ENCODE measurements at regions not wholly inside any gene's neighbourhood (a gene's known extent, or its start where the extent isn't known, plus 50 kb on each side); places are given as distances from the start of the nearest gene placed in this dataset.

GRCh38 chr1:215479567-215479966, 87.5 kb upstream of the KCTD3 start:
- no peak for DNase-seq (ENCODE audit: low spot score)
- TF ChIP-seq, protein P1, sequence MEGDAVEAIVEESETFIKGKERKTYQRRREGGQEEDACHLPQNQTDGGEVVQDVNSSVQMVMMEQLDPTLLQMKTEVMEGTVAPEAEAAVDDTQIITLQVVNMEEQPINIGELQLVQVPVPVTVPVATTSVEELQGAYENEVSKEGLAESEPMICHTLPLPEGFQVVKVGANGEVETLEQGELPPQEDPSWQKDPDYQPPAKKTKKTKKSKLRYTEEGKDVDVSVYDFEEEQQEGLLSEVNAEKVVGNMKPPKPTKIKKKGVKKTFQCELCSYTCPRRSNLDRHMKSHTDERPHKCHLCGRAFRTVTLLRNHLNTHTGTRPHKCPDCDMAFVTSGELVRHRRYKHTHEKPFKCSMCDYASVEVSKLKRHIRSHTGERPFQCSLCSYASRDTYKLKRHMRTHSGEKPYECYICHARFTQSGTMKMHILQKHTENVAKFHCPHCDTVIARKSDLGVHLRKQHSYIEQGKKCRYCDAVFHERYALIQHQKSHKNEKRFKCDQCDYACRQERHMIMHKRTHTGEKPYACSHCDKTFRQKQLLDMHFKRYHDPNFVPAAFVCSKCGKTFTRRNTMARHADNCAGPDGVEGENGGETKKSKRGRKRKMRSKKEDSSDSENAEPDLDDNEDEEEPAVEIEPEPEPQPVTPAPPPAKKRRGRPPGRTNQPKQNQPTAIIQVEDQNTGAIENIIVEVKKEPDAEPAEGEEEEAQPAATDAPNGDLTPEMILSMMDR (IDR thresholded peaks at IDR 0.05; ENCODE audit: borderline replicate concordance, control extremely low read depth, extremely low read depth, insufficient read depth, missing control alignments) = no peak
- in situ Hi-C loops (cut with MboI; ENCODE audit: low sequenced_read_pairs, unreplicated experiment) = no loop called here

GRCh38 chr1:215482079-215482478, 85.0 kb upstream of the KCTD3 start:
- TF ChIP-seq, protein P1 (IDR thresholded peaks at IDR 0.05; ENCODE audit: borderline replicate concordance, control extremely low read depth, extremely low read depth, insufficient read depth, missing control alignments) = no peak
- in situ Hi-C loops (cut with MboI; ENCODE audit: low sequenced_read_pairs, unreplicated experiment) = no loop called here

DNA sequence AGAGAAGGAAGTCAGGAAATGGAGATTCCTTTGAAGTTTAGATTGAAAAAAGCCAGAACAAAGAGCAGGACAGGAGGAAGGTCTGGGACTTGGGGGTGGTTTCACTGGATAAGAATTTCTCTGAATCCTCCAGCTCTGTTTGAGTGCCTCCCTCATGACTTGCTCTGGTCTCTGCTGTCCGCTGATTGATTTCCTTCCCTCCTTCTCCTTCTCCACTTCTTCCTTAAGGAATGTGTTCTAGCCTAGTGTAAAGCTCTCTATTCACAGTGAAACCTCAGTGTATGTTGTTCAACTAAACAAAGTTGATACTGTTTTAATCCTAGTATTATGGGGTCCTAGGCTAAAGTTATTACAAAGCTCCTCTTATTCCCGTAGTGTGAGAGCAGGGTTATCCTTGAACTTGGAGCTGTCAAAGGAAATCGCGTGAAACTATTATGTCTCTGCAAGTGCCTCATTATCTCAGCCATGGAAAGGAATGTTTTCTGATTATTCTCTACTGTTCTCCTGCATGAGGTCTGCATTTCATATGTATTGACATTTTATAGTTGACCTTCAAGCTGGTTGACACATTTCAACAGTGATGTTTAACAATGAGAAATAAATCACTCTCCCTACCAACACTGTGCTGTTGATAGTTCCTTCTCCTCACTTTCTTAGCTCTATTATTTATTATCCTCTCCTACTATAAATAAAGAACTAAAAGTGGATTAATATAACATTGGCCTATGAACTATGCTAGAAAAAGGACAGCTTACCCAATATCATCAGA, 82.7 kb upstream of the KCTD3 start:
- TF ChIP-seq, protein P1 (IDR thresholded peaks at IDR 0.05; ENCODE audit: borderline replicate concordance, control extremely low read depth, extremely low read depth, insufficient read depth, missing control alignments) = no peak
- no peak for DNase-seq (ENCODE audit: low spot score)
- in situ Hi-C loops (cut with MboI; ENCODE audit: low sequenced_read_pairs, unreplicated experiment) = no loop called here

More at GRCh38 chr1:215482079-215482478, 85.0 kb upstream of the KCTD3 start:
- no peak for DNase-seq (ENCODE audit: low spot score)

DNA sequence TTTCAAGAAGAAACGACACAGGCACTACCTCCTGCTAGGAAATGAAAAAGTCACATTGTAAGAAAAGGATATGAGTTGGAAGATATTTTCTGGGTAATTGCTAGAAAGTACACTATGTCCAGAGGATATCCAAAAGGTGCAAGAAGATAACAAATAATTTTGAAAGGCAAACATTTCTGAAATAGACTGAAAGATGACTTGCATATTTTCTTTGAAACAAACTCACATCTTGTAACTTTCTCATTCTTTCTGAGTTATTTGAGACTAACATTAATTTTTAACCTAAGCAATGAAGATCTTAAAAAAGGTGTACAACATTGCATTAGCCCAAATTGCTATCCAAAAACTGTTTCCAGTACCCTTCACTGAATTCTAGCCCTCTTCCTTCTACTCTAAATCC, 79.6 kb upstream of the KCTD3 start:
- in situ Hi-C loops (cut with MboI; ENCODE audit: low sequenced_read_pairs, unreplicated experiment) = no loop called here
- TF ChIP-seq, protein P1 (IDR thresholded peaks at IDR 0.05; ENCODE audit: borderline replicate concordance, control extremely low read depth, extremely low read depth, insufficient read depth, missing control alignments) = no peak
- DNase-seq (ENCODE audit: low spot score) = no peak

DNA sequence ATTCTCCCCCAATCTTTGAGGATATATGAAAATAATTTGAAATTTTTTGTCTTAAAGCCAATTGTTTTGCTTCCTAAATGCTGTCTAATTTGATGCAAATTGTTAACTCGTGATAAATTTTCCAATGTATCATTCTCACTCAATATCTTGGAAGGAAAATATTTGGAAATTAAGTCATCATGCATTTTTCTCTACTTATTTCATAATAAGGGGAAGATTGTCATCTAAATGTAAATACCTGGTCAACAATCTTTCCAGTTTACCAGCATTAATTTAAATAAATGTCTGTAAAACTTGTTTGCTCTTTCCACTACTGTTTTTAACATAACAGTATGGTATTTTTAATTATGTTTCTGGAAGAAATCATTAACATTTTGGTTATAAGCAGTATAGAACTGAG, 78.3 kb upstream of the KCTD3 start:
- no peak for DNase-seq (ENCODE audit: low spot score)
- TF ChIP-seq, protein P1 (IDR thresholded peaks at IDR 0.05; ENCODE audit: borderline replicate concordance, control extremely low read depth, extremely low read depth, insufficient read depth, missing control alignments) = no peak
- in situ Hi-C loops (cut with MboI; ENCODE audit: low sequenced_read_pairs, unreplicated experiment) = no loop called here

- in situ Hi-C loops (cut with MboI; ENCODE audit: low sequenced_read_pairs, unreplicated experiment) = no loop called here
- TF ChIP-seq, protein P1 (IDR thresholded peaks at IDR 0.05; ENCODE audit: borderline replicate concordance, control extremely low read depth, extremely low read depth, insufficient read depth, missing control alignments) = no peak
- no peak for DNase-seq (ENCODE audit: low spot score)
Measured at GRCh38 chr1:215489771-215490565, 77.1 kb upstream of the KCTD3 start.

Data from GM13976 (cell line).